SK-N-MC (cell line): ENCODE measurements at regions not wholly inside any gene's neighbourhood (a gene's known extent, or its start where the extent isn't known, plus 50 kb on each side); places are given as distances from the start of the nearest gene placed in this dataset.

Experiments
- EZH2 ChIP-seq: fragments of 200-600 bp; sonication (generic); IDR thresholded peaks from one replicate; pipeline ENCODE4 v1.6.1; 2017; ENCODE audit warnings: antibody characterized with exemption
- FOXP2 ChIP-seq: optimal IDR thresholded peaks from 2 replicates; pipeline ENCODE3; 2011; ENCODE audit warnings: mild to moderate bottlenecking, moderate library complexity; ENCODE audit not compliant: insufficient read depth; ENCODE audit errors: extremely low read length, control extremely low read depth
- POLR2AphosphoS5 ChIP-seq: IDR thresholded peaks from 2 replicates; pipeline ENCODE4 v1.6.1; 2012; ENCODE audit warnings: mild to moderate bottlenecking, low read depth, low read length, borderline replicate concordance

- TF ChIP-seq EZH2 (no peak), POLR2AphosphoS5 (no peak), FOXP2 (no peak)
Observed at GRCh38 chr1:230499496-230499895, 73.4 kb upstream of the PGBD5 start.
